Endothelial cell of umbilical vein (primary cell): ENCODE measurements at regions not wholly inside any gene's neighbourhood (a gene's known extent, or its start where the extent isn't known, plus 50 kb on each side); places are given as distances from the start of the nearest gene placed in this dataset.

ENCODE experiments used
- BruUV-seq: library from RNA; stranded (reverse); fragments of 400-500 nt; replicated peaks from 2 replicates; lab custom pipeline; 2021; lab: Mats Ljungman, UMichigan
- CTCF ChIA-PET: fragments of 300-600, 350-600 bp; sonication (Branson Sonifier 250); formaldehyde crosslinking; loops from one replicate; lab custom pipeline; 2021; ENCODE audit warnings: antibody characterized with exemption, inconsistent platforms; lab: Charles Lee
- POLR2A ChIA-PET: fragments of 300-600, 350-600 bp; sonication (Branson Sonifier 250); formaldehyde crosslinking; loops from one replicate; lab custom pipeline; 2021; ENCODE audit warnings: antibody characterized with exemption, inconsistent platforms; lab: Charles Lee
- DNase-seq: peaks from one replicate; pipeline ENCODE4 v3.0.0-alpha.2; 2011; ENCODE audit warnings: low read depth, low spot score
- FAIRE-seq: peaks from 2 replicates; lab custom pipeline; 2011; peaks lifted over from hg19 to GRCh38; lab: Jason Lieb, UNC
- H2AFZ ChIP-seq: 2 replicates; pipeline ENCODE4 v1.6.0; 2012; ENCODE audit warnings: low read depth, low read length, control low read depth, inconsistent platforms
- H3K27ac ChIP-seq: 2 replicates; pipeline ENCODE4 v1.5.1; 2011; ENCODE audit warnings: low read depth, mild to moderate bottlenecking, control low read depth, low read length, moderate library complexity; ENCODE audit not compliant: insufficient read depth
- H3K27me3 ChIP-seq, 2 experiments: 2 replicates each; pipeline versions ENCODE4 v1.6.0 to v1.6.1; 2011; ENCODE audit warnings: low read length in 2 of 2, mixed read lengths in 1 of 2; ENCODE audit not compliant: control insufficient read depth in 2 of 2, insufficient read depth in 2 of 2
- H3K36me3 ChIP-seq, 2 experiments: 2 replicates in 1 of 2; 3 replicates in 1 of 2; pipeline ENCODE4 v1.5.1; 2011; ENCODE audit warnings: low read length in 2 of 2, mild to moderate bottlenecking in 1 of 2, moderate library complexity in 1 of 2; ENCODE audit not compliant: control insufficient read depth in 2 of 2, insufficient read depth in 2 of 2; ENCODE audit errors: extremely low read depth in 1 of 2
- H3K4me1 ChIP-seq: 3 replicates; pipeline ENCODE4 v1.5.1; 2011; ENCODE audit warnings: mild to moderate bottlenecking, low read length; ENCODE audit not compliant: control insufficient read depth, insufficient read depth; ENCODE audit errors: extremely low read depth
- H3K4me2 ChIP-seq: 2 replicates; pipeline ENCODE4 v1.6.1; 2011; ENCODE audit warnings: low read length, control low read depth, mixed read lengths; ENCODE audit not compliant: insufficient read depth
- H3K4me3 ChIP-seq, 3 experiments: fragments of 200-600 bp in 1 of 3; sonication (generic), shearing (Covaris generic) in 1 of 3; replicated peaks in 1 of 3; 2 replicates each; pipeline ENCODE4 v1.5.1; 2011 to 2016; ENCODE audit warnings: control low read depth in 3 of 3, low read length in 3 of 3, mild to moderate bottlenecking in 2 of 3, inconsistent platforms in 1 of 3, low read depth in 1 of 3, moderate library complexity in 1 of 3; ENCODE audit not compliant: insufficient read depth in 1 of 3
- H3K79me2 ChIP-seq: 2 replicates; pipeline ENCODE4 v1.6.0; 2012; ENCODE audit warnings: low read length, inconsistent platforms; ENCODE audit not compliant: control insufficient read depth, insufficient read depth
- H3K9ac ChIP-seq: replicated peaks from 2 replicates; pipeline ENCODE3; 2011; ENCODE audit warnings: low read length, control low read depth; ENCODE audit not compliant: insufficient read depth; ENCODE audit errors: extremely low read depth
- H3K9me1 ChIP-seq: replicated peaks from 3 replicates; pipeline ENCODE4 v1.6.0; 2011; ENCODE audit warnings: mild to moderate bottlenecking, low read length; ENCODE audit not compliant: control insufficient read depth, insufficient read depth; ENCODE audit errors: extremely low read depth
- H3K9me3 ChIP-seq: replicated peaks from 2 replicates; pipeline ENCODE4 v1.5.1; 2012; ENCODE audit warnings: low read length, inconsistent platforms; ENCODE audit not compliant: control insufficient read depth, insufficient read depth
- H4K20me1 ChIP-seq: replicated peaks from 2 replicates; pipeline ENCODE3; 2011; ENCODE audit warnings: mild to moderate bottlenecking, low read length; ENCODE audit not compliant: control insufficient read depth, insufficient read depth; ENCODE audit errors: extremely low read depth
- CTCF ChIP-seq, 2 donors: IDR thresholded peaks; 1 replicate in 1 of 2; 2 replicates in 1 of 2; pipeline ENCODE4 v1.5.1; 2011; ENCODE audit warnings: low read length in 2 of 2, mild to moderate bottlenecking in 2 of 2, moderate library complexity in 2 of 2, control low read depth in 1 of 2, inconsistent platforms in 1 of 2, low read depth in 1 of 2; ENCODE audit not compliant: insufficient read depth in 1 of 2; ENCODE audit errors: extremely low read depth in 1 of 2
- EZH2 ChIP-seq: IDR thresholded peaks from 2 replicates; pipeline ENCODE4 v1.6.1; 2012; ENCODE audit warnings: borderline replicate concordance, low read depth, mild to moderate bottlenecking, moderate library complexity, low read length, inconsistent platforms; ENCODE audit not compliant: severe bottlenecking
- FOS ChIP-seq: IDR thresholded peaks from 2 replicates; pipeline ENCODE4 v1.6.1; 2011; ENCODE audit warnings: mild to moderate bottlenecking, low read length, moderate library complexity, borderline replicate concordance; ENCODE audit not compliant: insufficient read depth
- GATA2 ChIP-seq: IDR thresholded peaks from 2 replicates; pipeline ENCODE4 v1.7.0; 2011; ENCODE audit warnings: low read depth, mild to moderate bottlenecking, moderate library complexity, mixed read lengths, low read length; ENCODE audit not compliant: insufficient read length, insufficient read depth
- JUN ChIP-seq: IDR thresholded peaks from 2 replicates; pipeline ENCODE4 v1.6.1; 2011; ENCODE audit warnings: borderline replicate concordance, low read depth; ENCODE audit not compliant: insufficient read length, insufficient read depth
- MYC ChIP-seq: IDR thresholded peaks from one replicate; pipeline ENCODE4 v1.6.1; 2011; ENCODE audit warnings: mild to moderate bottlenecking, low read depth, low read length
- POLR2A ChIP-seq: IDR thresholded peaks from 2 replicates; pipeline ENCODE4 v1.6.1; 2012; ENCODE audit warnings: low read depth, mild to moderate bottlenecking, control low read depth, low read length
- POLR2AphosphoS5 ChIP-seq: IDR thresholded peaks from 2 replicates; pipeline ENCODE4 v1.6.1; 2012; ENCODE audit warnings: low read depth, mild to moderate bottlenecking, control low read depth, low read length, moderate library complexity; ENCODE audit not compliant: insufficient read depth
- dilution Hi-C: fragments of 300-500 bp; cut with MboI; formaldehyde crosslinking; loops from one replicate; pipeline ENCODE4 v1.15.0; 2019; ENCODE audit warnings: low sequenced_read_pairs; ENCODE audit not compliant: extremely low pct_ligation_motif_present
- intact Hi-C: fragments of 100-400 bp; cut with micrococcal nuclease; formaldehyde crosslinking; loops from one replicate; pipeline ENCODE4 v1.10.0; 2022
- TF ChIP-seq, protein P1 (sequence below): IDR thresholded peaks from 2 replicates; pipeline ENCODE4 v1.6.1; 2011; ENCODE audit not compliant: insufficient read depth, insufficient read length

GRCh38 chr1:181394766-181395165 is 88.6 kb upstream of the CACNA1E start:
- no peaks in the 10 kb centered on the region for H3K36me3 ChIP-seq
- H3K9me1 ChIP-seq: no peaks in the 10 kb centered on the region
- H3K27ac ChIP-seq: no peak overlapping the region
- no peaks in the 10 kb centered on the region for H3K9me3 ChIP-seq
- intact Hi-C loops (no loop called here), dilution Hi-C loops (no loop called here)
- no peaks in the 10 kb centered on the region for H3K27me3 ChIP-seq
- no peaks in the 10 kb centered on the region for H3K4me1 ChIP-seq
- no peak overlapping the region for H3K9ac ChIP-seq
- H4K20me1 ChIP-seq: no peaks in the 10 kb centered on the region
- no TSS peak for BruUV-seq
- no peaks in the 10 kb centered on the region for H3K79me2 ChIP-seq
- ChIA-PET CTCF (no interaction called here), POLR2A (no interaction called here)
- no peak overlapping the region for H2AFZ ChIP-seq
- TF ChIP-seq GATA2 (no peak), POLR2AphosphoS5 (no peak), CTCF (IDR thresholded peaks at IDR 0.05; ENCODE audit: extremely low read depth in 1 of 2, insufficient read depth in 1 of 2, low read depth in 1 of 2, low read length in 2 of 2) (no peak), JUN (no peak)
- DNase-seq (no peak), FAIRE-seq (no peak)
- H3K4me2 ChIP-seq: no peak overlapping the region
- H3K4me3 ChIP-seq: no peak overlapping the region

- BruUV-seq: no TSS peak
- H3K9me3 ChIP-seq: no peaks in the 10 kb centered on the region
- DNase-seq: no peak
- ChIA-PET CTCF (interaction anchor here (1.1 to 1.2 kb wide), 2 partner anchors 20 to 29 kb away, joined by 3 to 5 read pairs; no protein-coding TSS in a partner anchor), POLR2A (no interaction called here)
- no peak overlapping the region for H3K4me2 ChIP-seq
- FAIRE-seq: no peak
- H3K27me3 ChIP-seq: no peaks in the 10 kb centered on the region
- H3K36me3 ChIP-seq: no peaks in the 10 kb centered on the region
- H2AFZ ChIP-seq: no peak overlapping the region
- no peaks in the 10 kb centered on the region for H4K20me1 ChIP-seq
- no peaks in the 10 kb centered on the region for H3K9me1 ChIP-seq
- dilution Hi-C loops (no loop called here), intact Hi-C loops (no loop called here)
- TF ChIP-seq EZH2 (no peak), MYC (no peak), GATA2 (no peak), POLR2A (no peak), FOS (no peak), CTCF (IDR thresholded peaks at IDR 0.05; ENCODE audit: extremely low read depth in 1 of 2, insufficient read depth in 1 of 2, low read depth in 1 of 2, low read length in 2 of 2) (no peak)
- TF ChIP-seq, protein P1, sequence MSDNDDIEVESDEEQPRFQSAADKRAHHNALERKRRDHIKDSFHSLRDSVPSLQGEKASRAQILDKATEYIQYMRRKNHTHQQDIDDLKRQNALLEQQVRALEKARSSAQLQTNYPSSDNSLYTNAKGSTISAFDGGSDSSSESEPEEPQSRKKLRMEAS: no peak
- H3K4me3 ChIP-seq: no peak overlapping the region
- H3K27ac ChIP-seq: no peak overlapping the region
- no peaks in the 10 kb centered on the region for H3K4me1 ChIP-seq
- no peaks in the 10 kb centered on the region for H3K79me2 ChIP-seq
- H3K9ac ChIP-seq: no peak overlapping the region
These were observed 87.1 kb upstream of the CACNA1E start for GRCh38 chr1:181396171-181396670.
